ENCODE measurements at regions not wholly inside any gene's neighbourhood (a gene's known extent, or its start where the extent isn't known, plus 50 kb on each side); places are given as distances from the start of the nearest gene placed in this dataset.

- ATAC-seq = no peak
- BruUV-seq (replicated peaks) = no TSS peak
- WGBS (ENCODE audit: low lambda C conversion rate) = 27% methylated on average over 3 of the region's 3 CpGs
Measured at GRCh38 chr9:28407351-28407750, 834.1 kb upstream of the C9orf72 start.

GRCh38 chr9:28409919-28410318 lies 836.6 kb upstream of the C9orf72 start:
- POLR2A ChIA-PET = no interaction called here
- no peak for FAIRE-seq
- no peak overlapping the region for H3K27ac ChIP-seq (ENCODE audit: extremely low read length, insufficient read depth, low read length)
- intact Hi-C loops (cut with micrococcal nuclease; ENCODE audit: unreplicated experiment) (no loop called here), in situ Hi-C loops (cut with HindIII; ENCODE audit: extremely low pct_ligation_motif_present, low pct_unique_long_range_greater_than_20kb) (no loop called here)
- no peaks in the 10 kb centered on the region for H3K79me2 ChIP-seq (ENCODE audit: insufficient read depth, low read length)
- DNase-seq (ENCODE audit: low spot score) = no peak
- H4K20me1 ChIP-seq (ENCODE audit: insufficient read depth, low read length) = no peaks in the 10 kb centered on the region
- H3K9ac ChIP-seq (ENCODE audit: insufficient read depth, low read depth, low read length) = no peak overlapping the region
- no peak overlapping the region for H3K4me2 ChIP-seq (ENCODE audit: low read depth, low read length)
- H3K4me3 ChIP-seq (replicated peaks in 1 of 3; ENCODE audit: insufficient read depth in 1 of 3, low read depth in 2 of 3, low read length in 3 of 3) = no peak overlapping the region
- TF ChIP-seq MED1 (CRISPR knock-in tag; IDR thresholded peaks at IDR 0.05) (no peak), ZBTB4 (CRISPR knock-in tag; IDR thresholded peaks at IDR 0.05; ENCODE audit: borderline replicate concordance) (no peak), ZNF775 (CRISPR knock-in tag; IDR thresholded peaks at IDR 0.05; ENCODE audit: borderline replicate concordance) (no peak), TRIM22 (IDR thresholded peaks at IDR 0.05) (no peak), PAF1 (CRISPR knock-in tag; IDR thresholded peaks at IDR 0.05) (no peak), ATF4 (CRISPR knock-in tag; IDR thresholded peaks at IDR 0.05) (no peak)
- H3K4me1 ChIP-seq (ENCODE audit: insufficient read depth, low read length) = no peaks in the 10 kb centered on the region
- no peaks in the 10 kb centered on the region; a peak in 1 of 5 replicates for H3K27me3 ChIP-seq (ENCODE audit: control insufficient read depth in 1 of 2, insufficient read depth in 2 of 2, low read length in 2 of 2)
- no peaks in the 10 kb centered on the region for H3K36me3 ChIP-seq (replicated peaks in 1 of 2; ENCODE audit: control insufficient read depth in 1 of 2, insufficient read depth in 2 of 2, low read length in 2 of 2)
- no TSS peak for BruUV-seq (replicated peaks)
- H3K9me3 ChIP-seq (ENCODE audit: low read length) = no peaks in the 10 kb centered on the region
- no peak for ATAC-seq
- CTCF ChIA-PET (ENCODE audit: low intra/inter-chr PET ratio, low total read pairs) = no interaction called here
- WGBS (ENCODE audit: low lambda C conversion rate) = 0% methylated on average over 1 of the region's 1 CpG
- H2AFZ ChIP-seq (ENCODE audit: low read length) = no peak overlapping the region

More at GRCh38 chr9:28407351-28407750, 834.1 kb upstream of the C9orf72 start:
- no peaks in the 10 kb centered on the region for H3K9me3 ChIP-seq (ENCODE audit: low read length)
- no peak for DNase-seq (ENCODE audit: low spot score)
- H3K4me1 ChIP-seq (ENCODE audit: insufficient read depth, low read length) = no peaks in the 10 kb centered on the region
- POLR2A ChIA-PET = no interaction called here
- H3K4me2 ChIP-seq (ENCODE audit: low read depth, low read length) = no peak overlapping the region
- CTCF ChIA-PET (ENCODE audit: low intra/inter-chr PET ratio, low total read pairs) = no interaction called here
- in situ Hi-C loops (cut with HindIII; ENCODE audit: extremely low pct_ligation_motif_present, low pct_unique_long_range_greater_than_20kb) (no loop called here), intact Hi-C loops (cut with micrococcal nuclease; ENCODE audit: unreplicated experiment) (no loop called here)
- no peaks in the 10 kb centered on the region for H4K20me1 ChIP-seq (ENCODE audit: insufficient read depth, low read length)
- TF ChIP-seq ZNF263 (CRISPR knock-in tag; IDR thresholded peaks at IDR 0.05) (no peak), ZNF335 (CRISPR knock-in tag; IDR thresholded peaks at IDR 0.05) (no peak), PHF21A (CRISPR knock-in tag; IDR thresholded peaks at IDR 0.05) (no peak), TCF12 (IDR thresholded peaks at IDR 0.05) (no peak), TCF12 (CRISPR knock-in tag; IDR thresholded peaks at IDR 0.05) (no peak), GABPB1 (CRISPR knock-in tag; IDR thresholded peaks at IDR 0.05) (no peak), NR2F2 (IDR thresholded peaks at IDR 0.05; ENCODE audit: borderline replicate concordance, low read depth) (no peak), ISX (CRISPR knock-in tag; conservative IDR thresholded peaks at IDR 0.05) (no peak), ZGPAT (CRISPR knock-in tag; IDR thresholded peaks at IDR 0.05) (no peak)
- H3K79me2 ChIP-seq (ENCODE audit: insufficient read depth, low read length) = no peaks in the 10 kb centered on the region
- no peak overlapping the region for H3K9ac ChIP-seq (ENCODE audit: insufficient read depth, low read depth, low read length)
- H3K27ac ChIP-seq (ENCODE audit: extremely low read length, insufficient read depth, low read length) = no peak overlapping the region
- H2AFZ ChIP-seq (ENCODE audit: low read length) = no peak overlapping the region
- no peak for FAIRE-seq
- H3K36me3 ChIP-seq (replicated peaks in 1 of 2; ENCODE audit: control insufficient read depth in 1 of 2, insufficient read depth in 2 of 2, low read length in 2 of 2) = no peaks in the 10 kb centered on the region
- no peaks in the 10 kb centered on the region; a peak in 1 of 5 replicates for H3K27me3 ChIP-seq (ENCODE audit: control insufficient read depth in 1 of 2, insufficient read depth in 2 of 2, low read length in 2 of 2)
- H3K4me3 ChIP-seq (replicated peaks in 1 of 3; ENCODE audit: insufficient read depth in 1 of 3, low read depth in 2 of 3, low read length in 3 of 3) = no peak overlapping the region
